ENCODE measurements at regions not wholly inside any gene's neighbourhood (a gene's known extent, or its start where the extent isn't known, plus 50 kb on each side); places are given as distances from the start of the nearest gene placed in this dataset.

DNA sequence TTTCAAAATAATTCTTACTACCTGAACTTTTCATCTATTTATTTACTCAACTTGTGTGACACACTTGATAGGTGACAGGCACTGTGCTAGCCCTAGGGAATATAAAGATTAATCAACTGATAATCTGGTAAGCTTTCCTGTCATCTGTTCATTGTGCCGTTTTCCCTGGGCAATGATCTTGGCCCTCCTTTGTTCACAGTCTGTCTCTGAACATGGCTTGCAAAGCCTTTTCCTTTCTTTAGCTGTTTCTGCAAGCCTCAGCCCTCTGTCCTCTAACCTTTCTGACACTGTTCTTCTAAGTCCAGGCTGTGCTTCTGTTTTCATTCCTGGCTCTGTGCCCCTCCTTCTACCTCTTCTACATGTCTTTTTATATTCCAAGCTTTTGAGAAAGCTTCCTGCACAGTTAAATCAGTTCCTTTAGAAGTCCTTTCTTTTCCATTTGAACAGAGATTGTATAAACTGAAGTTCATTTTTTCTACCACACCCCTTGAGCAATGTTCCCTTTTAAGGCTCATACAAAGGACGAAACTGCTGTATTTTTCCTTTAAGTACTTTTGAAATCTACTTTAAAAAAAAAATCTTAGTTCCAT, 803.0 kb upstream of the ZNF608 start:
- TF ChIP-seq BHLHE40 (IDR thresholded peaks at IDR 0.05; ENCODE audit: low read depth, low read length) (no peak), CHD2 (IDR thresholded peaks at IDR 0.05; ENCODE audit: low read length, partially characterized antibody) (no peak), MAZ (IDR thresholded peaks at IDR 0.05; ENCODE audit: borderline replicate concordance, low read depth, low read length) (no peak), CBX2 (IDR thresholded peaks at IDR 0.05; ENCODE audit: borderline replicate concordance, low read depth) (no peak), MYC (IDR thresholded peaks at IDR 0.05; ENCODE audit: borderline replicate concordance, low read length) (no peak)
- TF ChIP-seq, protein P1, sequence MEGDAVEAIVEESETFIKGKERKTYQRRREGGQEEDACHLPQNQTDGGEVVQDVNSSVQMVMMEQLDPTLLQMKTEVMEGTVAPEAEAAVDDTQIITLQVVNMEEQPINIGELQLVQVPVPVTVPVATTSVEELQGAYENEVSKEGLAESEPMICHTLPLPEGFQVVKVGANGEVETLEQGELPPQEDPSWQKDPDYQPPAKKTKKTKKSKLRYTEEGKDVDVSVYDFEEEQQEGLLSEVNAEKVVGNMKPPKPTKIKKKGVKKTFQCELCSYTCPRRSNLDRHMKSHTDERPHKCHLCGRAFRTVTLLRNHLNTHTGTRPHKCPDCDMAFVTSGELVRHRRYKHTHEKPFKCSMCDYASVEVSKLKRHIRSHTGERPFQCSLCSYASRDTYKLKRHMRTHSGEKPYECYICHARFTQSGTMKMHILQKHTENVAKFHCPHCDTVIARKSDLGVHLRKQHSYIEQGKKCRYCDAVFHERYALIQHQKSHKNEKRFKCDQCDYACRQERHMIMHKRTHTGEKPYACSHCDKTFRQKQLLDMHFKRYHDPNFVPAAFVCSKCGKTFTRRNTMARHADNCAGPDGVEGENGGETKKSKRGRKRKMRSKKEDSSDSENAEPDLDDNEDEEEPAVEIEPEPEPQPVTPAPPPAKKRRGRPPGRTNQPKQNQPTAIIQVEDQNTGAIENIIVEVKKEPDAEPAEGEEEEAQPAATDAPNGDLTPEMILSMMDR (IDR thresholded peaks at IDR 0.05): no peak
- TF ChIP-seq, protein P2, sequence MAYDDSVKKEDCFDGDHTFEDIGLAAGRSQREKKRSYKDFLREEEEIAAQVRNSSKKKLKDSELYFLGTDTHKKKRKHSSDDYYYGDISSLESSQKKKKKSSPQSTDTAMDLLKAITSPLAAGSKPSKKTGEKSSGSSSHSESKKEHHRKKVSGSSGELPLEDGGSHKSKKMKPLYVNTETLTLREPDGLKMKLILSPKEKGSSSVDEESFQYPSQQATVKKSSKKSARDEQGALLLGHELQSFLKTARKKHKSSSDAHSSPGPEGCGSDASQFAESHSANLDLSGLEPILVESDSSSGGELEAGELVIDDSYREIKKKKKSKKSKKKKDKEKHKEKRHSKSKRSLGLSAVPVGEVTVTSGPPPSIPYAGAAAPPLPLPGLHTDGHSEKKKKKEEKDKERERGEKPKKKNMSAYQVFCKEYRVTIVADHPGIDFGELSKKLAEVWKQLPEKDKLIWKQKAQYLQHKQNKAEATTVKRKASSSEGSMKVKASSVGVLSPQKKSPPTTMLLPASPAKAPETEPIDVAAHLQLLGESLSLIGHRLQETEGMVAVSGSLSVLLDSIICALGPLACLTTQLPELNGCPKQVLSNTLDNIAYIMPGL (CRISPR knock-in tag; IDR thresholded peaks at IDR 0.05; ENCODE audit: borderline replicate concordance): no peak
